ENCODE measurements at regions not wholly inside any gene's neighbourhood (a gene's known extent, or its start where the extent isn't known, plus 50 kb on each side); places are given as distances from the start of the nearest gene placed in this dataset.

GRCh38 chr5:38643616-38644015 is 87.2 kb upstream of the LIFR start:
- intact Hi-C loops (cut with micrococcal nuclease), result no loop called here

- intact Hi-C loops (cut with micrococcal nuclease), result no loop called here
Measured at GRCh38 chr5:38645508-38645907, 89.1 kb upstream of the LIFR start.

- intact Hi-C loops (cut with micrococcal nuclease), result no loop called here
Measured at GRCh38 chr5:38648703-38649291, 92.4 kb upstream of the LIFR start.

GRCh38 chr5:38650540-38650939 is 94.1 kb upstream of the LIFR start:
- intact Hi-C loops (cut with micrococcal nuclease), result no loop called here

DNA sequence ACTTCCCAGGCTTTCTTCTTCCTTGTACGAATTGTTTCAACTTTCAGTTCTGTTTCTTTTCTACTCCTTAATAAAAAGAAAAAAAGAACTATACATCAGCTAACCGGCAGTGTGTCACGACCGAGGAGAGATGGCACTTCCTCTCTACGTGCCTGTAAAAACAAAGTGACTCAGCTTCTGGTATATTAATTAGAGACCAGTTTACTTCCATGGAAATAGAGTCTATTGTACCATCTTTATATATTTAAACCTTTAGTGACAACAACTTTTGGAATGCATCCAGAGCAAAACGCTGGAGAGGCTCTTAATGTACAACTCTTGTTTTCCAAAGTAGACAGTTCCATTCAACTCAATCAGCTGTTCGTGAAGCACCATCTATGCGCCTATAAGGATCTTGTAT is 94.5 kb upstream of the LIFR start:
- intact Hi-C loops (cut with micrococcal nuclease), result no loop called here

GRCh38 chr5:38651806-38652205 is 95.4 kb upstream of the LIFR start:
- intact Hi-C loops (cut with micrococcal nuclease), result no loop called here

DNA sequence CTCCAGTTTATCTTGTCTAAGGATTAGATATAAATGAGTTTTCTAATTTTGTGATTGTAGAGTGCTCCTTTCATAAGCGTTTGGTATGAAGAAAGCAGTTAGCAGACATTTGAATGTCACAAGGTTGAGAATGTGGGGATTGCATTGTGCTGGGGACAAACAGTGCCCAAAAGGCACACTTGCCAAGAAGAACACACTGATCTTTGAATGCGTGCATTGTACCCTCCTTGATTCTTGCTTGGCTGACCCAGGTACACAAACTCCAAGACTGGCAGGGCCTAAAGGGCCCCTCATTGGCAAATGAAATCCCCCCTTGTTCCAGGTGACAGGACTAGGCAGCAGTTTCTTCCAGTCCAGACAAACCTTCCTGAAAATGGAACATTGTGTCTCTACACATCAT is 96.9 kb upstream of the LIFR start:
- intact Hi-C loops (cut with micrococcal nuclease), result no loop called here

DNA sequence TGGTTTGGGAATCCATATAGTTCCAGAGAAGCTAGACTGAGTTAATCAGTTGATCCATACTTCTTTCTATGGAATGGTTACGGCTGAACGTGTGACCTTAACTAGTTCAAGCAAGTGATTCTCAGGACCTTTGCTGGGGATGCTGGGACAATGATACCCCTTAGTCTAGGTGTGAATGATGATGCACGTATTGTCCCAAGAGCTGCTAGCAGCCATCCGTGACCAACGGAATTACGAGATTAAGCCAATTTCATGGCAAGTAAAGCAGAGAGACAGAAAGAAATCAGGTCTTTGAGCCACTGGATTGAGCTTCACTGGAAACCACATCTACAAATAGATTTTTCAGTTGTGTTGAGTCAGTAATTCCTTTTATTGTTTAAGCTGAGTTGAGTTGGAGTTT is 99.2 kb upstream of the LIFR start:
- intact Hi-C loops (cut with micrococcal nuclease), result no loop called here

DNA sequence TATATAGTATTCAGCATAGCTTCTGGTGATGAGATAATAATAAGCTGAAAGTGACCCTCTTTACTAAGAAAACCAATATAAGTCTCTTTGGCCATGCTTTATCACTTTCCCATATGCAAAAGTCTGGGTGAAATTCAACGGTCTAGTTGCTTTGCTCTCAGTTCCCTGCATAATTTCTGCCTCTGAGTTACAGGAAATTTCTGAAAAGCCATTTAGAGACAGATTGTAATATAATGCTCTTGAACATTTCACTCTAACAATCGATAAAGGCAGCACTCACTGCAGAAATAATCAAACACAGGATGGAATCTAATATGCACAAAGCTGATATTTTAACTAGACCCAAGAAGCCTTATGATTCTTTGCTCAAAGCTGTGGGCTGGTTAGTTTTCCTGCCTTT is 100.1 kb upstream of the LIFR start:
- intact Hi-C loops (cut with micrococcal nuclease), result no loop called here

DNA sequence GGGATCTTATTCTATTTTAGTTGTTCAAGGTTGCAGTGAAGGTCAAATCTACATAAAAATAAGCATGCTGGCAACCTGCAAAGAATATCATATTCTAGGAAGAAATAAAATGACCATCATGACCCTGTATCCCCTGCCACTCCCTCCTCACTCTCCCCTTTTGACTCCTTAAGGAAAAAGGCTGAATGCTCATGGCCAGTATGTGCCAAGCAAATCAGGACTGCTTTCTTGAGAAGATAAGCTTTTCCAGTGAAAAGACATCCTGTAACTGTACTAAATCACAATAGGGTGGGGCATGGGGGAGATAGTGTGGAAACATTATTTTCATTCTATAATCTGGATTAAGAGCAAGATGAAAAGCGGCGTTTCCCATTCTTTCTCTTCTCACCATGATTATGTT is 100.6 kb upstream of the LIFR start:
- intact Hi-C loops (cut with micrococcal nuclease), result no loop called here

- intact Hi-C loops (cut with micrococcal nuclease), result no loop called here
Measured at GRCh38 chr5:38660194-38660668, 103.8 kb upstream of the LIFR start.

DNA sequence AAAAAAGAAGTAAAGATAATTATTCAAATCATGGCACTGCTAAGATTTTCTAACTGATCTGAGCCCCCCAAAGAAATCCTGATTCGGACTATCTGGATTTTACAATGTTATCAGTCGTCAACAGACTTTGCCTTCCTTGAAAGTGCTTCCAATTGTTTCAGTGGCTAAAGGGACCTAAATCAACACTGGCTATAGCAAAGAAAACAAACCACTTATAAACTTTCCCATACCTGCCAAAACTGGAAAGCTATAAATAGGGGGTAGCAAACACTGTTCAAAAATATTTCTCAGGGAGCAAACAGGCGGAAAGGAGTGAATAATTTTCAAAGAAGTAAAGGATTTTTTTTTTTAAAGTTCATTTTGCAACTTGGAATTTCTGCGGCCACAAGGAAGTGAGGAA is 105.6 kb upstream of the LIFR start:
- intact Hi-C loops (cut with micrococcal nuclease), result no loop called here

GRCh38 chr5:38663249-38663648 is 106.8 kb upstream of the LIFR start:
- intact Hi-C loops (cut with micrococcal nuclease), result no loop called here

- intact Hi-C loops (cut with micrococcal nuclease), result loop anchor here (1.0 kb wide), 1 partner anchor 226 kb away; no protein-coding TSS in a partner anchor
Measured at GRCh38 chr5:38666668-38667498, 110.4 kb upstream of the LIFR start.

GRCh38 chr5:38667499-38667776 is 111.0 kb upstream of the LIFR start:
- intact Hi-C loops (cut with micrococcal nuclease), result loop anchor here (1.0 kb wide), 1 partner anchor 226 kb away; no protein-coding TSS in a partner anchor

- intact Hi-C loops (cut with micrococcal nuclease), result no loop called here
Measured at GRCh38 chr5:38669361-38669880, 113.0 kb upstream of the LIFR start.

DNA sequence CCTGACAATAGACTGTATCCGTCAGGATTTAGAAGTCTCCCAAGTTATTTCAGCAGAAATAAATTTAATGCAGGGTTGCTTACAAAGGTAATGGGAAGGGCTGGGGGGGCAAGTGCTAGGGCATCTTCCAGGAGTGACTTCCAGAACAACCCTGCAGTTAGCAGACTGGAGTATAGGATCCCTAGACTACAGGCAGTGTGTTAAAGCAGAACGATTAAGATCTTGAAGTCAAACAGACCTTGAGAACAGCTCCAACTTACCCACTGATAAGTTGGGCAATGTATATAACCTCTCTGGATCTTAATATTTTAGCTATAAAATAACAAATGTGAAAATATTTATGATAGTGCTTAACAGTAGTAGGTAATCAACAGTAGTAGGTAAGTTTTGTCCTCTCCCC is 113.6 kb upstream of the LIFR start:
- intact Hi-C loops (cut with micrococcal nuclease), result no loop called here

DNA sequence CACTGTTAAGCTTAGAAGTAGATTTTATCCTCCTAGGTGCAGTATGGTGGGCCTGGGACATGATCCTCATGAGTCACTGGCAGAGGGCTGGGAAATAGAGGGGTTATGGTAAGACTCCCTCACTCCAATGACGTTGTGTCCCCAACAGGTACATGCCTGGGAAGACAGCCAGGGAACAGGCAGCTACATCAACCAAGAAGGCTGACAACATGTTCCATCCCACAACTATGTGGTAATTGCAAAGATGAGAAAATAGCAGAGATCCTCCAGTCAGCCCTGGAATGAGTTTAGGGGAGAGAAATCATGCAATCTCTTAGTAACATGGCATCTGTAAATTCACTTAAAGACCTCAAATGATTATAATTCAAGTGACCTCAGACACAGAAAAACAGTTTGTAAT is 114.4 kb upstream of the LIFR start:
- intact Hi-C loops (cut with micrococcal nuclease), result no loop called here

DNA sequence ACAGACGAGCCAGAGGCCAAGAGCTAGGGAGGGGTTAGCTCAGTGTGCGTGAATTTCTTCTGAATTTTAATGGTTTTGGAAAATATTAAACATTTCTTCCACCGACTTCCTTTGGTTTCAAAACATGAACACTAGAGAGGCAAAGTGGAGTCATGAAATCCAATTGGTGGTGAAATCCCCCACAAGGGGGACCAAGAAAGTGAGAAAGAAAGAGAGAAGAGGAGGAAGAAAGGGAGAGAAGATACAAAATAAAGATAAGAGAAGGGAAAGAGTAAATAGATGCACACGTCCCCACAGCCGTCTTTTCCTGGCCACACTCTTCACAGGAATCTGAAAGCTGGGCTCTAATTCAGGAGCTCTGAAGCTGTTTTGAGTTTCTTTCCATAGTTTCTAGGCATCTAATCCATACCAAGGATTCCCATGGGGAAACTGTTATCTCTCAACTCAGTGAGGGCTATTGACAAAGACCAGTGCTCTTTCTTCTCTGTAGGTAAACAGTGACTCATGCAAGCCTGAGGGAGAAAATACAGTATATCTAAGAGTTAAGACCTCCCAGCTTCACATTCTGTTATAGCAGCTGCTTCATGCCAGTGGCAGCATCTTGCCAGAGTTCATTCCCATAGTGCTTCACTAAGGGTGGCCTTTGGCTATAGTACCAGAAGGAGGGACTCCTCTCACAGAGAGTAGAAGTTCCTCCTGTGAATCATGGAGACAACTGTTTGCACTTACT is 115.8 kb upstream of the LIFR start:
- intact Hi-C loops (cut with micrococcal nuclease), result no loop called here

- intact Hi-C loops (cut with micrococcal nuclease), result no loop called here
Measured at GRCh38 chr5:38673671-38674071, 117.2 kb upstream of the LIFR start.

- intact Hi-C loops (cut with micrococcal nuclease), result no loop called here
Measured at GRCh38 chr5:38675443-38675842, 119.0 kb upstream of the LIFR start.

DNA sequence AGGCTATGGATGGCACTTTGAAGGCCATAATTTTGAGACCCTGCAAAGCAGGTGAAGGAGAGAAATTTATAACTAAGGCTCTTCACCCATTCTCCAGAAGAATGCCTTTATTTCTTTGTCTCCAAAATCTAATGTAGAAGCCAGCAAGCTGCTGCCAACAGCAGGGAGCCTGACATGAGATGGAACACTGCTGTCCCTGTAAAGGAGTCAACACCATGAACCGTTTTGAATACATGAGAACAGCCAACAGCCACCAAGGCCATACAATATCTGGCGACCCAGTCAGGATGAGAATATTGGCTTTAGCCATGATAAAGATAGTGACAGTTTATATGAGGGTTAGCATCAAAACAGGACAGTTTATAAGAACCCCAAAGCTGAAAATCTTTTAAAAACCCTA is 121.2 kb upstream of the LIFR start:
- intact Hi-C loops (cut with micrococcal nuclease), result no loop called here

Measured in T-helper 2 cell treated with Interferon-gamma antibody and Interleukin-4, amounts not matched to agents 100 ng/mL and 5 ng/mL, for 36 hours (primary cell).